Pancreas (tissue), 10 donors: ENCODE measurements at regions not wholly inside any gene's neighbourhood (a gene's known extent, or its start where the extent isn't known, plus 50 kb on each side); places are given as distances from the start of the nearest gene placed in this dataset.

Experiments
- ATAC-seq, 4 donors: fragments of 200-7000 bp; cut with Tn5 transposase; one replicate each; pipeline versions ENCODE4 v1.8.0 to v1.9.1; 2020; ENCODE audit warnings: mild to moderate bottlenecking in 4 of 4, moderate library complexity in 4 of 4
- DNase-seq, 6 donors: peaks; one replicate each; pipeline ENCODE4 v3.0.0-alpha.2; 2020
- FAIRE-seq: peaks from 2 replicates; lab custom pipeline; 2012; peaks lifted over from hg19 to GRCh38; lab: Jason Lieb, UNC
- H3K27ac ChIP-seq, 4 donors: fragments of 200-600 bp; sonication (generic); 1 replicate in 3 of 4; 2 replicates in 1 of 4; pipeline versions ENCODE4 v1.5.0 to v1.8.0; 2020
- H3K27me3 ChIP-seq, 4 donors: fragments of 200-600 bp; one replicate each; pipeline ENCODE4 v1.8.0; 2021
- H3K36me3 ChIP-seq, 3 donors: fragments of 200-600 bp; sonication (generic) in 1 of 3; one replicate each; pipeline versions ENCODE4 v1.5.0 to v1.8.0; 2020 to 2021
- H3K4me1 ChIP-seq, 3 donors: fragments of 200-600 bp; one replicate each; pipeline ENCODE4 v1.8.0; 2021
- H3K4me3 ChIP-seq, 4 donors: fragments of 200-600 bp; sonication (generic) in 2 of 4; one replicate each; pipeline versions ENCODE4 v1.5.0 to v1.8.0; 2020 to 2021
- H3K9me3 ChIP-seq, 4 donors: fragments of 200-600 bp; one replicate each; pipeline ENCODE4 v1.8.0; 2021
- WGBS, 2 donors: extraction: QIAGEN DNeasy Blood & Tissue Kit; methylation state at CpG; one replicate each; pipeline ENCODE4 v1.1.7; 2013; 5-methylcytosine and 5-hydroxymethylcytosine counted together
- intact Hi-C, 3 donors: fragments of 100-400 bp; cut with DNase I; formaldehyde crosslinking; loops; one replicate each; pipeline versions ENCODE4 v1.11.1 to v1.14.2; 2022
- TF ChIP-seq, protein P1 (sequence below), 4 donors: fragments of 200-600 bp; sonication (generic) in 3 of 4; IDR thresholded peaks; one replicate each; pipeline versions ENCODE4 v1.5.0 to v1.8.0; 2021; ENCODE audit warnings: antibody characterized with exemption in 4 of 4
- donor health status: healthy with polysubstance abuse.
- donor health status: DM: no; HTN: no; CAD: no; lungs with moderate emphysema.
- donor health status: DM: no; HTN: no; CAD: no.
- donor health status: control.
- donor health status: control.
- donor health status: Bipolar disorder and iron deficiency.
- donor health status: DM: yes; HTN: yes; CAD: no.
- donor health status: DM: no; HTN: no; CAD: no.
- donor health status: DM: no; HTN: no; CAD: no.
- donor health status: DM: yes; HTN: yes; CAD: no.

DNA sequence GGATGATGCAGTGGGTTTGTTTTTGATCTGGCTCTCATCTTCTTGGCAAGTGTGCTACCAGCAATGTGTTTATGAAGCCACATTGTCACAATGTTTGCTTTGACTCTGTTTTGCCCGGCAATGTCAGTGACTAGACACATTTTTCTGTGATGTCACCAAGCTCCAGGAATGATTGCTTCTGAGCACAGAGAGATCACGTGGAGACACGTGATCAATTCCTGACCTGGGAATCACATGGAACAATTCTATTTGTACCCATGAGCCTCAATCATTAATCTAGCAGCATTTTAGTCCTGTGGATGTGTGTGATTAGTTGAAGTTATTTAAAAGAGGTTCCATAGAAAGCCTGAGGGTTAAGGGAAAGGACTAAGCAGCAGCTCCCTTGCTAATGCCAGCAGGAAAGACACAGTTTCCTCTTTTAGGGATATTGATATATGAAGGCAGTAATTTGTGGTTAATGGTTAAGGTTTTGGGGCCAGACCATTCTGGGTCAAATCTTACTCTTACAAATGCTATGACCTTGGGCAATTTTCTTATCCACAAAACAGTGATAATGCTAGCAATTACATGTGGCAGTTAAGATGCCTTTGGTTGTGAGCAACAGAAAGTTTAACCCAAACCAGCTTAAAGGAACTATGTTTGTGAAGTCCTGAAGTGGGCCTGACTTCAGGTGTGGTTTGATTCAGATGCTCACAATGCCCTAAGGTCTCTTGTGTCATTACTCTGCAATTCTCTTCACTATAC, 59.0 kb downstream of the FASLG start:
- peak in 1 of 4 donors; percentile 35 for ATAC-seq
- intact Hi-C loops = loop anchor here in 1 of 3 donors (5.0 kb wide), 1 partner anchor 266 kb away; no protein-coding TSS in a partner anchor
- no peak for FAIRE-seq

DNA sequence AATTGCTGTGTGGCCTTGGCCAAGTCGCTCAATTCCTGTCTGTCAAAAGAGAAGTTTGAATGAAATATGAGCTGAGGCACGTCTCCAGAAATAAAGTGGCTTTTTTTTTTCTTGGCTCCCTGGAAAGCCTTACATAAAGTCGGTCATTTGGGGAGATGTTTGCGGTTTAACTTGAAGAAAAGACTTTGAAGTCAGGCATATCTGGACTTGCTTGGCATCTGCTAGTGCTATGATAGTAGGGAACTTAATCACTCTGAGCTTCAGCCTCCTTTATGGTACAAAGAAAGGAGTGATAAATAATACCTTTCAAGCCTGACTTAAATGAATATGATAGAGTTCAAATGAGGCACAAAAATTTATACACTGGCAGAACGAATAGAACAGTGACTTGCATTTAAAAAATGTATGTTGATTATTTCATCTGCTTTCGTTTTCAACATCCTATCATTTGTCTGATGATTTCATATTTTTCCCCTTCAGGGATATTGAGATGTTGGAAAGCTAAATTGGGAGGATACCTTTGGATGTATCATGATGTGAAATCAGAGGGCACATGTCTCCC, 60.2 kb downstream of the FASLG start:
- H3K27me3 ChIP-seq = no peaks in the 10 kb centered on the region
- no peaks in the 10 kb centered on the region for H3K9me3 ChIP-seq
- no peaks in the 10 kb centered on the region for H3K36me3 ChIP-seq
- H3K4me1 ChIP-seq = no peaks in the 10 kb centered on the region
- peak in 1 of 4 donors; percentile 31 for ATAC-seq
- TF ChIP-seq, protein P1, sequence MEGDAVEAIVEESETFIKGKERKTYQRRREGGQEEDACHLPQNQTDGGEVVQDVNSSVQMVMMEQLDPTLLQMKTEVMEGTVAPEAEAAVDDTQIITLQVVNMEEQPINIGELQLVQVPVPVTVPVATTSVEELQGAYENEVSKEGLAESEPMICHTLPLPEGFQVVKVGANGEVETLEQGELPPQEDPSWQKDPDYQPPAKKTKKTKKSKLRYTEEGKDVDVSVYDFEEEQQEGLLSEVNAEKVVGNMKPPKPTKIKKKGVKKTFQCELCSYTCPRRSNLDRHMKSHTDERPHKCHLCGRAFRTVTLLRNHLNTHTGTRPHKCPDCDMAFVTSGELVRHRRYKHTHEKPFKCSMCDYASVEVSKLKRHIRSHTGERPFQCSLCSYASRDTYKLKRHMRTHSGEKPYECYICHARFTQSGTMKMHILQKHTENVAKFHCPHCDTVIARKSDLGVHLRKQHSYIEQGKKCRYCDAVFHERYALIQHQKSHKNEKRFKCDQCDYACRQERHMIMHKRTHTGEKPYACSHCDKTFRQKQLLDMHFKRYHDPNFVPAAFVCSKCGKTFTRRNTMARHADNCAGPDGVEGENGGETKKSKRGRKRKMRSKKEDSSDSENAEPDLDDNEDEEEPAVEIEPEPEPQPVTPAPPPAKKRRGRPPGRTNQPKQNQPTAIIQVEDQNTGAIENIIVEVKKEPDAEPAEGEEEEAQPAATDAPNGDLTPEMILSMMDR (IDR thresholded peaks at IDR 0.05) = no peak
- WGBS, 2 donors = 18 to 24% methylated on average over 6 of the region's 6 CpGs
- FAIRE-seq = no peak
- intact Hi-C loops = loop anchor here in 1 of 3 donors (5.0 kb wide), 1 partner anchor 267 kb away; no protein-coding TSS in a partner anchor
- no peak for DNase-seq
- H3K27ac ChIP-seq = no peak overlapping the region
- no peak overlapping the region for H3K4me3 ChIP-seq

More for the DNA sequence above, 59.0 kb downstream of the FASLG start:
- Histone ChIP-seq H3K27me3 (no peaks in the 10 kb centered on the region), H3K4me1 (no peaks in the 10 kb centered on the region), H3K4me3 (no peak overlapping the region), H3K27ac (no peak overlapping the region), H3K9me3 (no peaks in the 10 kb centered on the region), H3K36me3 (no peaks in the 10 kb centered on the region)
- no peak for DNase-seq
- TF ChIP-seq, protein P1 (IDR thresholded peaks at IDR 0.05) = no peak
- 31 to 40% methylated on average over 3 of the region's 3 CpGs for WGBS, 2 donors

DNA sequence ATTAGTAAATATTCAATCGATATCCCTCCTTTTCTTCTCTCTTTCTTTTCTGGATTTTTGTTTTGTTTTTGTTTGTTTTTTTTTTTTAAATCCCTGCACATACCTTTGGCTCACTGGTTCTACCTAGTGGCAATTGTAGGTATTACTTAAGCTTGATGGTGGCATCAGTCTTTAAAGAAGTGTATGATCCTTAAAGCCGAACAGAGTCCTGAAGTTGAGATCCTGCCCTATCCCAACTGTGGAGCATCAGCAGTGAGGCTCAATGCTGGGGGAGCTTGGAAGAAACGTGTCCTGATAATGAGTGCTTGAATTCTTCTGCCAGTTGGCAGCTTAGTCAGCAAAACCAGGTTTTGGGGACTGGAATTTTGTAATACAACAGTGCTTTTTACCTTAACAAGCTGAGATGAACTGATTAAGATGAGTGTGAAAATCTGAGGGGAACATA, 60.8 kb downstream of the FASLG start:
- Histone ChIP-seq H3K36me3 (no peaks in the 10 kb centered on the region), H3K4me3 (no peak overlapping the region), H3K9me3 (no peaks in the 10 kb centered on the region), H3K27me3 (no peaks in the 10 kb centered on the region), H3K27ac (no peak overlapping the region), H3K4me1 (no peaks in the 10 kb centered on the region)
- intact Hi-C loops = loop anchor here in 2 of 3 donors (5.0 to 10.0 kb wide), 2 partner anchors 267 to 295 kb away; partner anchors contain the start of gene C1orf105 (in 1 of the 2)
- DNase-seq (no peak), FAIRE-seq (peak; percentile 13), ATAC-seq (peak in 3 of 4 donors; percentile 88 to 90 (median 88))
- TF ChIP-seq, protein P1 (IDR thresholded peaks at IDR 0.05) = peak; percentile 37 to 81 (median 62)
- 6 to 14% methylated on average over 3 of the region's 3 CpGs for WGBS, 2 donors

DNA sequence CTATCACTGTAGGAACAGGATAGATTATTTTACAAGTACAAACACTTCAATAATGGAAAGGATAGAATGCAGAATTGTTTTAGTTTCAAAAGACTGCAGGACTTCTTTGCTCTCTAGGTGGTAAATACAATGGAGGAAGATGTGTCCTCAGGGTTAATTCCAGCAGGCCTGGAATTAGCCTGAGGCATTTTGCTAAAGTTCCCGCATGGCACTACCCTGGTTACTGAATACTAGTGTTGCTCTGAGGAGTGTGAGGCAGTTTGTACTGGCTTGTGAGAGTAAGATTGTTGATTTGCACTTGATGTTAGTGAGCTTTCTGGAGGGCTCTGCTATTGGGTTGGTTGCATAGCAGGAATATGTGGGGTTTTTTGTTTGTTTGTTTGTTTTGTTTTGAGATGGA, 61.4 kb downstream of the FASLG start:
- intact Hi-C loops = loop anchor here in 1 of 3 donors (10.0 kb wide), 1 partner anchor 296 kb away; the partner anchor contains the start of gene C1orf105
- ATAC-seq = no peak
- TF ChIP-seq, protein P1 (IDR thresholded peaks at IDR 0.05) = no peak
- no peak for FAIRE-seq
- Histone ChIP-seq H3K4me1 (no peaks in the 10 kb centered on the region), H3K27me3 (no peaks in the 10 kb centered on the region), H3K36me3 (no peaks in the 10 kb centered on the region), H3K4me3 (no peak overlapping the region), H3K27ac (no peak overlapping the region), H3K9me3 (no peaks in the 10 kb centered on the region)
- DNase-seq = no peak
- WGBS, 2 donors = 72 to 86% methylated on average over 1 of the region's 1 CpG
